GM20000 (cell line): ENCODE measurements at regions not wholly inside any gene's neighbourhood (a gene's known extent, or its start where the extent isn't known, plus 50 kb on each side); places are given as distances from the start of the nearest gene placed in this dataset.

Source experiments
- DNase-seq: peaks from one replicate; pipeline ENCODE4 v3.0.0; 2012; ENCODE audit warnings: low spot score
- TF ChIP-seq, protein P1 (sequence below): IDR thresholded peaks from 2 replicates; pipeline ENCODE4 v1.5.1; 2012; ENCODE audit warnings: mild to moderate bottlenecking, control low read depth; ENCODE audit errors: extremely low read depth, missing control alignments

DNA sequence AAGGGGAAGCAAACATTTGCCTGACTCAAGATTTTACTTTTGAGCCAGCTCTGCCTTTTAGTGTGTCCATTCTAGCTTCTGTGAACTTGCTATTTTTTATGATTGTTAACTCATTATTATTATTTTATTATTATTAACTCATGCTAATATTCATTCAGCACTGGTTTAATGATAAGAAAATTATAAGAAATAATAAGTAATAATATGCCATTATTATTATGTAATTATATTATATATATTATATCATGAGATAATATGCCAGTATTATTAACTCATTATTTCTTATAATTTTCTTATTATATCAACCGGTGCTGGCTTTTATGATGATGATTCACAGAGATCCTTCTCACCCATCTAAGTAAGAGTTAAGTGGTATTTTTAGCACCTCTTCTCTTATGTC lies 79.3 kb upstream of the NPVF start:
- TF ChIP-seq, protein P1, sequence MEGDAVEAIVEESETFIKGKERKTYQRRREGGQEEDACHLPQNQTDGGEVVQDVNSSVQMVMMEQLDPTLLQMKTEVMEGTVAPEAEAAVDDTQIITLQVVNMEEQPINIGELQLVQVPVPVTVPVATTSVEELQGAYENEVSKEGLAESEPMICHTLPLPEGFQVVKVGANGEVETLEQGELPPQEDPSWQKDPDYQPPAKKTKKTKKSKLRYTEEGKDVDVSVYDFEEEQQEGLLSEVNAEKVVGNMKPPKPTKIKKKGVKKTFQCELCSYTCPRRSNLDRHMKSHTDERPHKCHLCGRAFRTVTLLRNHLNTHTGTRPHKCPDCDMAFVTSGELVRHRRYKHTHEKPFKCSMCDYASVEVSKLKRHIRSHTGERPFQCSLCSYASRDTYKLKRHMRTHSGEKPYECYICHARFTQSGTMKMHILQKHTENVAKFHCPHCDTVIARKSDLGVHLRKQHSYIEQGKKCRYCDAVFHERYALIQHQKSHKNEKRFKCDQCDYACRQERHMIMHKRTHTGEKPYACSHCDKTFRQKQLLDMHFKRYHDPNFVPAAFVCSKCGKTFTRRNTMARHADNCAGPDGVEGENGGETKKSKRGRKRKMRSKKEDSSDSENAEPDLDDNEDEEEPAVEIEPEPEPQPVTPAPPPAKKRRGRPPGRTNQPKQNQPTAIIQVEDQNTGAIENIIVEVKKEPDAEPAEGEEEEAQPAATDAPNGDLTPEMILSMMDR, result no peak
- DNase-seq, result no peak

DNA sequence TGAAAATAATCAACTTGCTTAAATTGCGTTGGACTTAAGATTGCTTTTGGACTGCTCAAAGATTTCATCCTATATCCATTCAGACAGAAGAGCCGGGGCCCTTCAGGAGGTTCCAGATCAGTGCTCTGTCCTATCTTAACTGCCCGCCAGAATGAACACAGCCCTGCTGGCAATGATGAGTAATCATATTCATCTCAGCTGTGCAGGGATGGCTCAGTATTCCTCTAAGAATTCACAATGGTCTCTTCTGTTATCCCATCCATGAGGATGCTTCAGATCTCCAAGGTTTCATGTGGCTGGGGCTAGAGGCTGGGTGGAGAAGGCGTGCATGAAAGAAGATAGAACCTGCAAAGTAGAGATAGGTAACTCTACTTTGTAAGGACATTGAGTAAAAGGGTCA lies 80.0 kb upstream of the NPVF start:
- TF ChIP-seq, protein P1, result no peak
- DNase-seq, result no peak

DNA sequence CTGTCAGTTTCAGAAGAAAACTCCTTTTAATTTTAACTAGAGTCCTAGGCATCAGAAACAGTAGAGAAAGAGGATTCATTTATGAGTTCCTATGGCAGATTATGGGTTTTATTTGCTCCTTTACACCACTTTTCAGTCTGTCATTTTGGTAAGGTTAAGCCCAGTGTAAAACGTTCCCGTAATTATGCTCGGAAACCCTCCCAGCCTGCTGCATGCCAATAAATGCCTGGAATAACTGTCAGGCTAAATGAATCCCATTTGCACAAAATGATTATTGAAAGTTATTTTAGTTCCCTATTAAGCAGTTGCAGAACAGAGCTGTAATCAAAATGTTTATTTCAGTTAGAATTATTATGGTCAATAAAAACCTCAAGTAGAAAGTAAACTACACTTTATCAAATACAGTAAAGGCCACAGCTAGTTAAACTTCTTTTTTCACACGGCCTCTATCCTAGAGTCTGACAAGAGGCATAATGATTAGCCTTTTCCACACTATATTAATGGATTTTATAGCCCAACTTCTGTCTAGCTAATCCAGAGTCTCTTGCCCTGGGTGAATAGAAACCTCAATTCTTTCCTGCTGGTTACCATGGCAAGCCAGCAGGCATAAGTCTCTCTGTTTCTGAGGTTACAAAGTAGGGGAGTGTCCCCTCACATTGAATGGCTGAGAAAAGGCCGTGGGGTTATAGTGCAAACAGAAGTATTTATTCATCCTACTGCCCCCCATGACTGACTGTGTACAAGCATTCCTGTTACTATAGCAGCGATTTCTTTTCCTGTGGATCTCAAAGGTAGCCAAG lies 80.8 kb upstream of the NPVF start:
- no peak for DNase-seq
- TF ChIP-seq, protein P1, result no peak

DNA sequence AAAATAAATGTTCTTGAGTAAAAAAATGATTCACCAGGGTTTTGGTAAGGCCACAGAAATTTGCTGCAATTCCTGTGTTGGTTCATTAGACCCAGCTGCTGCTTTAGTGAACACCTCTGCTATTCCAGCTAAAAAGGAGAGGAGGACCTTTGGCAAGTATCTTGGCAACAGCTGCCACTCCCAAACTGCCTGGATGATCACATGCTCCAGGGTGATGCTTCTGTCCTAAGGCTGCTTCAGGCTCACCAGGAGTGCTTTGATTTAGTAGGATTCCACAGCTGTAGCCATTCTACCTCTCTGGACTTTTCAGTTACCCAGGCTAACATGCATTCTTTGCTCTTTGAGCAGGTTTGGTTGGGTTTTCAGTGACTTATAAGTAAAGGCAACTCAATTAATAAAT lies 82.6 kb upstream of the NPVF start:
- no peak for DNase-seq
- TF ChIP-seq, protein P1, result no peak

DNA sequence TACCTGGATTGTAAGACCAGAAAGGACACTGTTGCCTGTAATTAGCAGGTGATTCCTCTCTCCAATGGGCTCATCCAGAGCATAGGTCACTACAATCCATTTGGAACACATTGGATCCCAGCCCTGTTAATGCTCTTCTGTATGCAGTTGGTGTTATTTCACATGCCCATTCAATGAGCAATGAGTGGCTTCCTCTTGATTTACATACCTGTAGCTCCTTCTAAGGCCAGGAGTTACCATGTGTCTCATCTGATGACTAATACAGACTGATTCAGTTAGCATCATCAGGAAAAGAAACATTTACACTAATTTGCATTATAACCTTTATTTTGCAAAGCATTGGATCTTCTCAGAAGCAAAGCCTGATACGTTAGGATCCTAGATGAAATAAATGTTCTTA lies 83.1 kb upstream of the NPVF start:
- DNase-seq, result no peak
- TF ChIP-seq, protein P1, result no peak

DNA sequence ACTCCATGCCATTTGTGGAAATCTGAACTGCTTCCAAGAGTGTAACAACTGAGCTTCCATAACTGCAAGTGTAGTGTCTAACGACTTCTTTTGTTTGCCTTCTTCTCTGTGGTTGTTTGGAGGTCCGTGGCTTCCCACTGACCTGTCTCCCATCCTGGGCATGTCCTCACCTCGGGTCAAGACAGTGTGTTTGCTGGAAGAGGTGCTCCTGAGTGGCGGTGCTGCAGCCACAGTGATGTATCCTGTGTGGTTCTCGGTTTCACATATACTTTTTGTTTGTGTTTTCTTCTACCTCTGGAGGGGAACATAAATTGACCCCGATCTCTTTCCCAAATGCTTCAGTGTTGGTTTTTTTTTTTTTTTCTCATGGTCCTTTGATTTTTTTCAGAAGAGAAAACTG lies 84.7 kb upstream of the NPVF start:
- TF ChIP-seq, protein P1, result no peak
- DNase-seq, result no peak

DNA sequence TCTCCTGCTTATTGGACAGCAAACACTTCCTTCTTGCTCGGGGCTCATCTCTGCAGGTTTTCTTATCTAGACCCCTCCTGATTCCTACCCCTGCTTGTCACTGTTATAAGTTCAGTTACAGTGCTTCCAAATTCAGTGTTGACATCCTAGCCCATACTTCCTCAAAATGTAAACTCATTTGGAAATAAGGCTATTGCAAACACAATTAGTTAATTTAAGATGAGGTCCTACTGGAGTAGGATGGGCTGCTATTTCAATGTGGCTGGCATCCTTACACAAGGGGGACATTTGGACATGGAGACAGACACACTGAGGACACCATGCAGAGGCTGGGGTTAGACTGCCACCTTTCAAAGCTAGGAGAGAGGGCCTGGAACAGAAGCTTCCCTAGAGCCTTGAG lies 85.2 kb upstream of the NPVF start:
- no peak for DNase-seq
- TF ChIP-seq, protein P1, result no peak
